GM13976 (cell line): ENCODE measurements at regions not wholly inside any gene's neighbourhood (a gene's known extent, or its start where the extent isn't known, plus 50 kb on each side); places are given as distances from the start of the nearest gene placed in this dataset.
"Not testable (repeated sequence)": the region's sequence is repeated elsewhere in the genome, so short reads cannot be mapped to it uniquely, and the experiment has no call there.

Experiments used
- DNase-seq: peaks from one replicate; pipeline ENCODE4 v3.0.0; 2012; ENCODE audit warnings: low spot score
- CTCF ChIP-seq: IDR thresholded peaks from 2 replicates; pipeline ENCODE4 v1.5.1; 2012; ENCODE audit warnings: borderline replicate concordance, mild to moderate bottlenecking; ENCODE audit not compliant: insufficient read depth; ENCODE audit errors: extremely low read depth, missing control alignments, control extremely low read depth
- in situ Hi-C: fragments of 300-500 bp; cut with MboI; formaldehyde crosslinking; loops from one replicate; pipeline ENCODE4 v1.12.0; 2022; ENCODE audit warnings: low sequenced_read_pairs, mixed read lengths, inconsistent platforms; ENCODE audit not compliant: unreplicated experiment

GRCh38 chr22:11042116-11042515, 4485.9 kb upstream of the OR11H1 start:
- in situ Hi-C loops = no loop called here
- TF ChIP-seq CTCF = no peak
- no peak for DNase-seq

- in situ Hi-C loops, DNase-seq: not testable (repeated sequence)
Observed at GRCh38 chr22:11043289-11043688, 4484.7 kb upstream of the OR11H1 start.

GRCh38 chr22:11048884-11049283, 4479.1 kb upstream of the OR11H1 start:
- in situ Hi-C loops, DNase-seq: not testable (repeated sequence)

GRCh38 chr22:11050226-11050625, 4477.8 kb upstream of the OR11H1 start:
- in situ Hi-C loops, DNase-seq: not testable (repeated sequence)

- in situ Hi-C loops, DNase-seq: not testable (repeated sequence)
Observed at GRCh38 chr22:11051401-11052112, 4476.4 kb upstream of the OR11H1 start.

GRCh38 chr22:11053403-11054344, 4474.3 kb upstream of the OR11H1 start:
- in situ Hi-C loops, DNase-seq: not testable (repeated sequence)

- DNase-seq, in situ Hi-C loops: not testable (repeated sequence)
Observed at GRCh38 chr22:11054681-11055080, 4473.3 kb upstream of the OR11H1 start.

GRCh38 chr22:11055176-11055575, 4472.8 kb upstream of the OR11H1 start:
- DNase-seq, in situ Hi-C loops: not testable (repeated sequence)

GRCh38 chr22:11057955-11058547, 4469.9 kb upstream of the OR11H1 start:
- not testable (repeated sequence) for DNase-seq

GRCh38 chr22:11059129-11059528, 4468.9 kb upstream of the OR11H1 start:
- DNase-seq, in situ Hi-C loops: not testable (repeated sequence)

More at GRCh38 chr22:11057955-11058547, 4469.9 kb upstream of the OR11H1 start:
- in situ Hi-C loops = not testable (repeated sequence)

- DNase-seq, in situ Hi-C loops: not testable (repeated sequence)
Observed at GRCh38 chr22:11060797-11061196, 4467.2 kb upstream of the OR11H1 start.

GRCh38 chr22:11062534-11062933, 4465.5 kb upstream of the OR11H1 start:
- in situ Hi-C loops = not testable (repeated sequence)

GRCh38 chr22:11063022-11063685, 4464.8 kb upstream of the OR11H1 start:
- DNase-seq, in situ Hi-C loops: not testable (repeated sequence)

More at GRCh38 chr22:11062534-11062933, 4465.5 kb upstream of the OR11H1 start:
- not testable (repeated sequence) for DNase-seq

- in situ Hi-C loops, DNase-seq: not testable (repeated sequence)
Observed at GRCh38 chr22:11065210-11065609, 4462.8 kb upstream of the OR11H1 start.

- DNase-seq, in situ Hi-C loops: not testable (repeated sequence)
Observed at GRCh38 chr22:11065876-11066457, 4462.0 kb upstream of the OR11H1 start.
